GM18507 (cell line): ENCODE measurements at regions not wholly inside any gene's neighbourhood (a gene's known extent, or its start where the extent isn't known, plus 50 kb on each side); places are given as distances from the start of the nearest gene placed in this dataset.
"Not testable (repeated sequence)": the region's sequence is repeated elsewhere in the genome, so short reads cannot be mapped to it uniquely, and the experiment has no call there.

Source experiments
- DNase-seq: peaks from one replicate; pipeline ENCODE4 v3.0.0; 2011; ENCODE audit warnings: low read depth; ENCODE audit not compliant: insufficient read length; ENCODE audit errors: extremely low spot score
- FAIRE-seq: peaks from 2 replicates; lab custom pipeline; 2011; peaks lifted over from hg19 to GRCh38; lab: Jason Lieb, UNC

DNA sequence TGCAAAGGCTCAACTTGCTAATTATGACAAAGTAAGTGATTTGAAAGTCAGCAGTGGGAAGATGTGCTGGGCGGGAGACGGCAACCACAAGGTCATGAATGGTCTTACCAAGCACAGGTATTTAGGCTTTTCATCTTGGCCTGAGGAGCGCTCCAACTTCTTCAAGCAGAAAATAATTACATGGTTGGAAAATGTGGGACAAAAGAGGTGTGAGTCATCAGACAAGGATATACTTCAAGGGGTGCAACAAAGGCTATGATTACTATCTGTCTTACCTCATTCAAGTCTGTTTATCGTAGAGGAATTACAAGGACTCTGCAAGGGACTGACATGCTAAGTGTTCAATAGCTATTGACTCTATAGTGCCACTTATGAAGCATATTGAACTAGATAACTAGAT lies 2005.7 kb downstream of the MRPL39 start:
- DNase-seq (no peak), FAIRE-seq (no peak)

DNA sequence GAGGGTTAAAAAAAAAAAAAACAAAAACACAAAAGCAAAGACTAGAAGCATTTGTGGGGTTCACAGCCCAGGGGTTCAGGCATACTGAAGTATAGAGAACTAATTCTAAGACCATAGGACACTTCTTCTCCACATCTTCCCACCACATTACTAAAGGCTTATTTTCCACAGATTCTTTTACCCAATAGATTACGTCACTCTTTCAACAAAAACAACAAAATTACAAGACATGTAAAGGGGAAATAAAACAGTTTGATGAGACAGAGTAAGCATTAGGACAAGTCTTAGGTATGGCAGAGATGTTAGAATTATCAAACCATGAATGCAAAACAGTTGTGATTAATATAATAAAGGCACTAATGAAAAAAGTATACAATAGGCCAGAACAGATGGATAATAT lies 2013.7 kb downstream of the MRPL39 start:
- DNase-seq (no peak), FAIRE-seq (no peak)

DNA sequence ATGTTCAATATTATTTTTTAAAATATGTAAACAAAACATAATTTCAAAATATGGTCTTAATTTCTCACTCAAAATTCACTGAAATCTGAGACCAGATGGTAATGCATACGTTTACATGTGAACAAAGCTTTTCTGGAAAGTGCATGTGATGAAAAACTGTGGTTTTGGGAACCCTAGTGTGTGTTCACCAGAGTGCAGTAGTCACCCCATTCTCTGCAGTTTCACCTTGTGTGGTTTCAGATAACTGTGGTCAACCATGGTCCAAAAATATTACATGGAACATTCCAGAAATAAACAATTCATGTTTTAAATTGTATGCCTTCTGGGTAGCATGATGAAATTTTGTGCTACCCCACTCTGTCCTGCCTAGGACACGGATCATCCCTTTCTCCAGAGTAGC lies 2021.9 kb downstream of the MRPL39 start:
- FAIRE-seq (no peak), DNase-seq (no peak)

DNA sequence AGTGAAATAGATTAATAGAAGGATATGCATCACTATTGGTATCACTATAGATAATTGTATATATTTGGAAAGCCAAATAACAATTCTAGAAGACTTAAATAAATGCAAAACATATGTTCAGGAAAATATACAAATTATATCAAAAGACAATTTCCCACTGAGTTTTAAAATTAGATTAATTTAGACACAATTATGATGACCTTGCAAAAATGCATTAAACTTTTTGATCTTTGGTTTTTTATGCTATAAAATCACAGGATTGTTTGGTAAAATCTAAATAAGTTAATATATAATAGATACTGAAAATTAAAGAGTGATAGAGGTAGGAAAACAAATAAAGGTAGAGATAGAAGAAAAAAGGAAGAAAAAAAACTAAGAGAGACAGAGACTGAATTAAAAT lies 2027.7 kb downstream of the MRPL39 start:
- no peak for FAIRE-seq

DNA sequence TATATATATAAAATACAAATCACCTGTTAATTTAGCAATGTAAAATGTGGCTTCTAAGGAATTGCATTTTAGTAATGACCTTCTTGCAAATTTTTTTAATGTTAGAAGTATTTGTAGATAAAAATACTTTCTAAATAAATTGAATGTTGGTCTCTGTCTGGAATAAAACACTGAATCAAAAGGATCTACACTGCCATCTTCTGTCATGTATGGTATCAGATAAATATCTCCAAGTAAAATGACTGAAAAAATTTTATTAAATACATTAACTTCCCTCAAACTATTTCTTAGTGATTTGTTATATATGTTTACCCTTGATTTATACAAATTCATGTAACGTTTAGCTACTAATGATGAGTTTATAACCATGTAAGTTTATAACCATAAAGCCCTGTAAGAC lies 2029.3 kb downstream of the MRPL39 start:
- FAIRE-seq: no peak
- DNase-seq: no peak

More for the DNA sequence above, 2027.7 kb downstream of the MRPL39 start:
- DNase-seq: no peak

DNA sequence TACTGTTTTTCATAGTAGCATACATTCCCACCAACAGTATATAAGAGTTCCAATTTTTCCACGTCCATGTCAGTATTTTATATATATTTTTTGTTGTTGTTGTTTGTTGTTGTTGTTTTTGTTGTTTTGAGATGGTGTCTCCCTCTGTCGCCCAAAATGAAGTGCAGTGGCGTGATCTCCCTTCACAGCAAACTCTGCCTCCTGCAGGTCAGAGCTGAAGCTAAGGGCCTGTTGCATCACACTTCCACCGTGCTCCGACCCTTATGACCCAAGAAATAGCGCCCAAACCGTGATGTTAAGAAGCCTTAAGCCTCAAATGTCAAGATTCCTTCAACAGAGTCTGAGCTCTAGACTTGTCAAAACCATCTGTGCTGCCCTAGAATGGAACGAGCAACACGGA lies 2032.3 kb downstream of the MRPL39 start:
- DNase-seq: no peak
- no peak for FAIRE-seq

DNA sequence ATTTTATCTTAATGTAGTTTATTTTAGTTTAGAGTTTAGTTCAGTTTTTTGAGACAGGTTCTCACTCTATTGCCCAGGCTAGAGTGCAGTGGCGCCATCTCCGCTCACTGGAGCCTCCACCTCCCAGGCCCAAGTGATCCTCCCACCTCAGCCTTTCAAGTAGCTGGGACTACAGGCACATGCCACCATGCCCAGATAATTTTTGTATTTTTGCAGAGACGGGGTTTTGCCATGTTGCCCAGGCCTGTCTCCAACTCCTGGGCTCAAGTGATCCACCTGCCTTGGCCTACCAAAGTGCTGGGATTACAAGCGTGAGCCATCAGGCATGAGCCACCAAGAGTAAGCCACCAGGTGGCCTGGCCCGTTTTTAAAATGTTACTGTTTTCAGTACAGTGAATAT lies 2058.4 kb downstream of the MRPL39 start:
- FAIRE-seq, DNase-seq: not testable (repeated sequence)

DNA sequence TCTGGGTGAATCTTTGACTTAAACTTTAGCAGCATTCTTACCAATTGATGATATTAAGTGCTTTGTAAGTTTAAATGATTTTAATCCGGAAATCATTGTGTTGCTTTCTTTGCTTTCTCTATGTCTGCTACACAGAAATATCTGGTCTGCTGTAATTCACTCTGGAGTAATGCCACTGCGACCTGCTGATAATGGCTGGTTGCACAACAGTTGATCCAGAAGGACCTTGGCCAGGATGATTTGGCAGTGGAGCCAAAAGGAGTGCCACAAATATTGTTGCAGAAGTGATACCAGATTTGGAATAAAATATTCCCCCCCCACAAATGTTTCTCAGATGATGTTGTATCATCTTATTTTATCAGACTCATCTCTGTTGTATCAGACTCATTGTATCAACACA lies 2063.9 kb downstream of the MRPL39 start:
- DNase-seq: no peak
- FAIRE-seq: no peak

DNA sequence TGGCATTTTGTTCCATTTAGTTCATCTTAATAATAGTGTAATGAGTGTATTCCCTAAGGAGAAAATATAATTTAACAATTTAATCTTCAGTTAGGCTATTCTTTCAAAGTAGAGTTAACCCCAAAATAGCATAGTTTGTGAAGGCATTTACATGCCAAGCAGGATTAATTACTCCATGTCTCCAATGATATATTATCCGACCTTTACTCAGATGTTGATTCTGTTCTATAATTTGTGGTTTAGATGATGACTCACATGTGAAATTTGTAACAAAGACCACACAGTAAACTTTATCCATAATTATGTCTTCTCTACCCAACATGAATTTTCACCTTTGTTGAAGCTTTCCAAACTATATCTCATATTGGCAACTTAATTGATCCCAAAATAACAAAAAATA lies 2065.2 kb downstream of the MRPL39 start:
- FAIRE-seq (no peak), DNase-seq (no peak)

DNA sequence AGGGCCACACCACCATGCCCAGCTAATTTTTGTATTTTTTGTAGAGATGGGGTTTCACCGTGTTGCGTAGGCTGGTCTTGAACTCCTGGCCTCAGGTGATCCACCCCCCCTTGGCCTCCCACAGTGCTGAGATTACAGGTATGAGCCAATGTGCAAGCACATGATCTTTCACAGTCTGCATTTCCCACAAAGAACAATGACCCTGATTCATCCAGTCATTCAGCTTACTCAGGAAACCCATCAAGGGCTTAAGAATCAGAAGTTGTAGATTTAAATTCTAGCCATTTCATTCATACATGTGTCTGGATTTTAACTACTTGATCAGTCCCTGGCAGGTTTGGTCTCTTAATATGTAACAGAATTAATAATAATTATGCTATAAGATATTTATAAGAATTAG lies 2065.7 kb downstream of the MRPL39 start:
- FAIRE-seq (no peak), DNase-seq (no peak)

DNA sequence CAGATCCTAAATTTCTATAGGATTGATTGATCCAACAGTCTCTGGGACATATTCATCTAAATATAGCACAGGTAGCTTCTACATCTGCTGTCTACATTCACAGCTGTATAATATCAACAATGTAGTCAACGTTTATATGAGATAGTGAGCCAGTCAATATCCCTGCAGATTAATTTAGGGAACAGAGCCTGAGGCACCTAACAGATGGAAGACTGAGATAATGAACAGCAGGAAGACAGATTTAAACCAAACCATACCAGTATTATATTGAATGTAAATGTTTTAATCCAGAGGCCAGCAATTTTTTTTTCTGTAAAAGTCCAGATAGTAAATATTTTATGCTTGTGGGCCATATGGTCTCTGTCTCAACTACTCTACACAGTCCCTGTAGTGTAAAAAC lies 2072.4 kb downstream of the MRPL39 start:
- no peak for FAIRE-seq
- DNase-seq: no peak

DNA sequence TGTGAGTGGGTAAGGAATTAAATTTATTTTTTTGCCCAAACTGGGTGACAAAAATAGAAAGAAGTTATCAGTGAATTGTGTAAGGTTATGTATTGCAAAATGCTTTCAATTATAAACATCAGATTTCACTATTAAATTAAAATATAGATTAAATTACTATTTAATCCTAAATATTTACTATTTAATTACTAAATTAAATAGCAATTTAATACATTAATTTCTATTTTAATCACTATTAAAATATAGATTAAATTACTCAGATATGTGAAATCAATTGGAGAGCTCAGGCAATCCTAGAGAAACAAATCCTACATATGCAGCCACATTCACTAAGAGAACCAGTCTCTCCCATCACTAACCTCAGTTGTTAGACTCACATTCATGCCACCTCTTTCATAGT lies 2075.8 kb downstream of the MRPL39 start:
- FAIRE-seq (no peak), DNase-seq (no peak)

DNA sequence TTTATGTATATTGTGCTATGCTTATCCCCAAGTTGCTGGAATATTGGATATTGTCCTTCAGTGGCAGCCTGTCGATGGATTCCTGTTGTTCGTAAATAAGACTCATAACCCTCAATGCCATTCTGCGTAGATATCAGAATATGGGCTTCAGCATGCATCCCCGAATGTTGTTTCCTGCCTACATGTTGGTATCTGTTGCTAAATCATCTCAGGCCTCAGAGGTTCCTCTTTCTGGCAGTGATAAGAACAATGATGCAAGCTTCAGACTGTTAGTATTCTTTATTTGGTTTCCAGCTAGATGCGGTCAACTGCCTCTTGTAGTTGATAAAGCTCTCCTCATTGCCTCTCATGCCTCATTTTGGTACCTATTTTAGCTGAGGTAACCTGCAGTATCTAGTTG lies 2082.6 kb downstream of the MRPL39 start:
- DNase-seq (no peak), FAIRE-seq (no peak)

DNA sequence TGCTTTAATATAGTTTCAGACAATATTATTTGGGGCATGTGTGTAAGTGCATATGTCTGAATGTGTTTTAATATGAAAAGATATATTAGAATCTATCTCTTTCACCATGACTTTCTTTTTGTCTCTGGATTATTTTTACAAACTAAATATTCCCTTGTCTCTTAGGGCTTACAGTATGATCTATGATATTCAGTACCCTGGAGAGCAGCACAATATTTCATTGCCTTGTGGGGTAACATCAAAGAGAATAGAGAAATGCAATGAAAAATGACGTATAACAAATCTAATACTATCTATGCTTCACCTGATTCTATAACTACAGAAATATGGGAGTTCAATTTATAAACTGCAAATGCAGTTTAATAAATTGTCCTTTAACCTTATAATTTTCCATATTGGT lies 2084.5 kb downstream of the MRPL39 start:
- no peak for DNase-seq
- FAIRE-seq: no peak

DNA sequence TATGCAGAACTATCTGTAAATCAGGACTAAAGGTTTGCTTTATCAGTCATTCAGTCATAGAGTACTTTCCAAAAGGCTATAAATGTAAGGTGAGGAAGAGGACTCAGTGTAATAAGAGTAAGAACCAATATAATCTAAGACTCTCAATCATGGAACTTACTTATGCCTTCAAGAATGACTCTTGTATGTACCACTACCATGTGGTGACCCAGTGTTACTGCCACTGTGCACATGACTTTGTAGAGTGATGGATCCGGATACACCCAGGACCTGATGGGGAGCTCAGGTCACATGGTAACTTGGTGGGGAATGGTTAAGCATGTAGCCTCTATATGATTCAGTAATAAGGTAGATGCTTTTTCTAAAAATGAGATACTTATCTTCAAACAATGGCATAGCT lies 2099.8 kb downstream of the MRPL39 start:
- FAIRE-seq (no peak), DNase-seq (no peak)

DNA sequence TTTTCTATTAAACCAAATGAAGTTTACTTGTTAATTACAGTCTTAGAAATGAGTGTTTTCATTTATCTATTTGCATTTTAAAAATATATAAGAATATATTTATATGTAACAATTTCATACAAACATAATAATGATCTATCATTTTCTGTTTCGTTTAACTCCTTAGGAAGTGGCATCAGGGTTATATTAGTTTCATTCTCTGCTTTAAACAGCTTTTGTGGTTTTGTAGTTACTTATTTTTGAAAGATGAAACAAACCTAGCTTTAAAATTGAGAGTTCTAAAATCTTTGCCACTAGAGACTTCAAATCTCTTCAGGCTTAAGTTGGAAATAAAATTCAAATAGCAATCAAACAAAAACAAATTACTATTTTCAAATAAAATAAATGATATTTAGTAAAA lies 2110.6 kb downstream of the MRPL39 start:
- FAIRE-seq (no peak), DNase-seq (no peak)

DNA sequence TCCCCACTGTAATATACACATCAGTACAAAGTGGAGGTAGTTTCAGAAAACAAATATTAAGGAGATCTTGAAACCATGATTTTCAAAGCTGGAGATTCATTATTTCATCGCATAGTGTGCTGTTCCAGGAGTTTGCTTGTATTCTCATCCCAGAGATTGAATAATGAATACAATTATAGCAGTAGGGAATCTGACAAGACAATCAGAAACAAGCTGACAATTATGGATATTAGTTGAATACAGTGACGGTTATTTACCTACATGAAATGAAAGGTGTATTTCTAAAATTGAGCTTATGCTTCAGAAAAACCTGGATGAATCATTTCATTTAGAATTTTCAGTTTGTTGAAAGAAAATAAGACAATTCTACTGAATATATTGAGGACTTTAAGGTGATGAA lies 2119.0 kb downstream of the MRPL39 start:
- FAIRE-seq: no peak
- DNase-seq: no peak

DNA sequence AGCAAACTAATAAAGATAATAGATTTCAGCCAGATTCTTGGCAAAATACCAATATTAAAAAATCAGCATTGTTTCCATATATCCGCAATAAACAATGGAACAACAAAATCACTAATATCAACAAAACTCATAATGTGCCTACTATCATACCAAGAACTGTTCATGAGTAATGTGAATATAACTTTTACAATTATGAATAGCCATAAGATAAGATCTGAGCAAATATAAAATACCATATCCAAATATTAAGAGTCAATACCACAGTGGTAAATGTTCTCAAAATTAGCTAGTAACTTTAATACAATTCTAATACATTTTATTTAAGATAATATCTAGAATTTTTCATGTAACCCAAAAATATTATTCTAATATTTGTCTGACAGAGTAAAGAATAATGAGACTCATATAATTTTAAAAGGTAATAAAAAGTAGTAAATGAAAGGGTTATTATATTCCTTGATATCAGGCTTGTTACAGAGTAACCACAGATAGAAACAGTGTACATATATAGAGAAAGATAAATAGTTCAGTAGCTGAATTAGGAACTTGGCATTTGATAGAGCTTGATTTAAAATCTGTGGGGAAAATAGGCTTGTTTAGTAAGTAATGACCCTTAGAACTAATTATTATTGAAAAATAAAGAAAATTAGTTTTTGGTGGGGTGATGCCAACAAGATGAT lies 2126.6 kb downstream of the MRPL39 start:
- FAIRE-seq: no peak
- no peak for DNase-seq

DNA sequence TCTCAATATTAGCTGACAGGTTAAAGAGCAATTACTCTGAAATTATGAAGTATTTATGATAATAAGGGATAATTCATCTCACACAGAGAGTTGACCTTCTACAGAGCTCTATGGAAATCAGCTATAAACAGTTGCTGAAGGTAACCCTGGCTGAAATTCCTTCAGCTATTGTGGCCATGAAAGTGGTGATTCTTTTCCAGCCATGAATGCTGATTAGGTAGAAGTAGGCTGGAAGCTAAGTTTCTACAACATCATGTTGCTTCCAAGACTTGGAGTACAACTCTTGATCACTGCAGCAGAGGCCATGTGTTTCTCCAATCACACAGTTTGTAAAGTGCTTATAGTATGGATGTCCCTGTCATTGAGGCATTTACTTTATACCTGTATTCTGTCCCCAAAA lies 2128.9 kb downstream of the MRPL39 start:
- FAIRE-seq: no peak

DNA sequence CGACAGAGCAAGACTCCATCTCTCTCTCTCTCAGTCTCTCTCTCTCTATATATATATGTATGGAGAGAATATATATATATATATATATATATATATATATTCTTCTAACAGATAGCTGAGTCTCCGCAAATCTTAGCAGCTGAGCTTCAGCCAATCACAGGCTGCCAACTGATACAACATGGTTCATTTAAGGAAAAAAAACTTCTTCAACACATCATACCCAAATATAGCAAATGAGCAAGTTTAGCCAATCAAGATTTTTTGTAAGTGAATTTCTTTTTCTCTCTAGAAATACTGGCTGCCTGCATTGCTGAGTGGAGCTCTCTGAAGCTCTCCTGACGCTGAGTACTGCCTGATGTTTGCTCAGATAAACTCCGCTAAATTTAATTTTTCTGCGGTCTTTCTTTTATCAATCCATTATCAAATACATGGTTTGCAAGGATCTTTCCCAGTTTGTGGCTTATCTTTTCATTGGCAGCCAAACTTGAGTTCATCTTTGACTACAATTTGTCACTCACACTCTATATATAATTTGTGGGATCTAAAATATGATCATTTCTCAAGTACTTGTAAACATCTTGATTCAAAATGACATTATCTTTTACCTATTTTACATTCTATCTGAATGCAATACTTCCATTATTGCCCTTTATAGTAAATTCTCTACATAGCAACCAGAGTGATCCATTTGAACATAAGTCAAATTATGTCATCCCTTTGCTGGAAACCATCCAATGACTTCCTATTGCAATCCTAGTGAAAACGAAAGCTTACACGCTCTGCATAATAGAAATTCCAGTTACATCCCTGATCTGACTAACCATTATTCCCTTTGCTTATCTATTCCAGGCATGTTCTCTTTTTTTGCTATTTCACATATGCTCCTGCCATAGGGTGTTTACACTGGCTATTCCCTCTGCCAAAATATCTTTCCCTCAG lies 2131.7 kb downstream of the MRPL39 start:
- no peak for FAIRE-seq
- DNase-seq: no peak

More for the DNA sequence above, 2128.9 kb downstream of the MRPL39 start:
- no peak for DNase-seq

DNA sequence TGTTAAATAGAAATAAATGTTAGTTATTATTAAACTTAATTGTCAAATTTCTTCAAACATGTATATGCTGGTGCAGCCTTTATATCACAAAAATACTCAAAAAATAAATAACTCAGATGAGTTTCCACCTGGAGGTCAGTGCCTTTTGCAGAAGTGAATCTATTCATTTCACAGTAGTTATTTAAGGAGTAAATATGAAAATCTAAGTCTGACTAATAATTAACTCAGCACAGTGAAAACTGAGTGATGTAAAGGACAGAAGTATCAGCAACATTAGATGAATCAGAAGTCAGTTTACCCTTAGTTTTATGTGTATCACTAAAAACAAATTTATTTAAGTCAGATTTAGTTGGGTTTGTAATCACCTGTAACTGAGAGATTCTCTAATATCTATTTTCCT lies 2135.4 kb downstream of the MRPL39 start:
- no peak for DNase-seq
- FAIRE-seq: peak; percentile 24
